Neural cell (in vitro differentiated cells): ENCODE measurements at regions not wholly inside any gene's neighbourhood (a gene's known extent, or its start where the extent isn't known, plus 50 kb on each side); places are given as distances from the start of the nearest gene placed in this dataset.

Experiments used
- H2AFZ ChIP-seq: fragments of 200-600, 300-800 bp; sonication (generic), shearing (Covaris generic); 2 replicates; pipeline ENCODE4 v1.6.0; 2014; ENCODE audit warnings: low read depth, mild to moderate bottlenecking, antibody characterized with exemption, low read length, moderate library complexity
- H3F3A ChIP-seq: fragments of 200-600 bp; shearing (Covaris generic); 2 replicates; pipeline ENCODE4 v1.6.1; 2016; ENCODE audit warnings: mild to moderate bottlenecking, moderate library complexity, mixed read lengths, antibody characterized with exemption, low read length; ENCODE audit not compliant: insufficient read depth, poor library complexity, severe bottlenecking
- H3K27ac ChIP-seq: fragments of 200-600, 300-800 bp; sonication (generic), shearing (Covaris generic); 2 replicates; pipeline ENCODE4 v1.5.1; 2014; ENCODE audit warnings: mild to moderate bottlenecking, low read length, moderate library complexity
- H3K27me3 ChIP-seq: fragments of 300-800, 200-600 bp; sonication (generic), shearing (Covaris generic); 2 replicates; pipeline ENCODE4 v1.6.0; 2014; ENCODE audit warnings: mild to moderate bottlenecking, low read depth, low read length, moderate library complexity; ENCODE audit not compliant: insufficient read depth
- H3K36me3 ChIP-seq: fragments of 300-800, 200-600 bp; sonication (generic), shearing (Covaris generic); 2 replicates; pipeline ENCODE4 v1.5.1; 2014; ENCODE audit warnings: mild to moderate bottlenecking, antibody characterized with exemption, low read length, moderate library complexity; ENCODE audit not compliant: insufficient read depth
- H3K4me2 ChIP-seq: fragments of 300-800, 200-600 bp; sonication (generic), shearing (Covaris generic); 2 replicates; pipeline ENCODE4 v1.6.0; 2014; ENCODE audit warnings: mild to moderate bottlenecking, low read length
- H3K4me3 ChIP-seq: fragments of 300-800, 200-600 bp; sonication (generic), shearing (Covaris generic); 2 replicates; pipeline ENCODE4 v1.5.1; 2014; ENCODE audit warnings: mild to moderate bottlenecking, low read length, moderate library complexity
- H3K79me2 ChIP-seq: fragments of 200-600 bp; shearing (Covaris generic); replicated peaks from 2 replicates; pipeline ENCODE4 v1.6.0; 2014; ENCODE audit warnings: mild to moderate bottlenecking, low read length, moderate library complexity; ENCODE audit not compliant: insufficient read depth
- H3K9ac ChIP-seq: fragments of 300-800, 200-600 bp; sonication (generic), shearing (Covaris generic); 2 replicates; pipeline ENCODE4 v1.6.1; 2016; ENCODE audit warnings: mild to moderate bottlenecking, low read length, mixed read lengths
- H3K9me2 ChIP-seq: fragments of 200-600 bp; shearing (Covaris generic); 2 replicates; pipeline ENCODE4 v1.6.1; 2016; ENCODE audit warnings: mild to moderate bottlenecking, low read length, mixed read lengths; ENCODE audit not compliant: insufficient read depth
- H3K9me3 ChIP-seq: fragments of 200-600, 300-800 bp; sonication (generic), shearing (Covaris generic); 2 replicates; pipeline ENCODE4 v1.6.1; 2016; ENCODE audit warnings: mild to moderate bottlenecking, mixed run types, low read length, moderate library complexity, mixed read lengths
- H4K20me1 ChIP-seq: fragments of 200-600 bp; shearing (Covaris generic); 2 replicates; pipeline ENCODE4 v1.6.1; 2016; ENCODE audit warnings: mild to moderate bottlenecking, mixed run types; ENCODE audit not compliant: insufficient read depth
- EP300 ChIP-seq: fragments of 450-650 bp; conservative IDR thresholded peaks from 2 replicates; pipeline ENCODE4 v1.6.1; 2014; ENCODE audit warnings: antibody characterized with exemption, mild to moderate bottlenecking, moderate library complexity; ENCODE audit not compliant: poor library complexity, severe bottlenecking
- EZH2 ChIP-seq: fragments of 200-600, 300-800 bp; shearing (Covaris generic), sonication (generic); IDR thresholded peaks from 2 replicates; pipeline ENCODE4 v1.6.1; 2014; ENCODE audit warnings: antibody characterized with exemption, low read length, borderline replicate concordance, mild to moderate bottlenecking; ENCODE audit not compliant: insufficient read depth, poor library complexity, severe bottlenecking
- MXI1 ChIP-seq: fragments of 450-650 bp; conservative IDR thresholded peaks from 2 replicates; pipeline ENCODE4 v1.6.1; 2014; ENCODE audit warnings: antibody characterized with exemption, mild to moderate bottlenecking; ENCODE audit not compliant: poor library complexity, severe bottlenecking
- POLR2AphosphoS5 ChIP-seq: IDR thresholded peaks from 2 replicates; pipeline ENCODE4 v1.6.1; 2012
- RAD21 ChIP-seq: fragments of 450-650 bp; conservative IDR thresholded peaks from 2 replicates; pipeline ENCODE4 v1.6.1; 2014; ENCODE audit warnings: antibody characterized with exemption, mild to moderate bottlenecking, moderate library complexity
- REST ChIP-seq: IDR thresholded peaks from 2 replicates; pipeline ENCODE4 v1.6.1; 2012; ENCODE audit warnings: borderline replicate concordance
- SMC3 ChIP-seq: fragments of 450-650 bp; conservative IDR thresholded peaks from 2 replicates; pipeline ENCODE4 v1.6.1; 2014; ENCODE audit warnings: antibody characterized with exemption, mild to moderate bottlenecking, moderate library complexity; ENCODE audit not compliant: poor library complexity
- TAF1 ChIP-seq: IDR thresholded peaks from 2 replicates; pipeline ENCODE4 v1.6.1; 2012; ENCODE audit warnings: low read depth
- TF ChIP-seq, protein P1 (sequence below): fragments of 450-650 bp; IDR thresholded peaks from 2 replicates; pipeline ENCODE4 v1.5.1; 2014; ENCODE audit warnings: antibody characterized with exemption, mild to moderate bottlenecking, moderate library complexity; ENCODE audit not compliant: poor library complexity, severe bottlenecking

GRCh38 chr22:22979121-22979724, 91.1 kb upstream of the GNAZ start:
- Histone ChIP-seq H3F3A (no peaks in the 10 kb centered on the region), H4K20me1 (no peaks in the 10 kb centered on the region), H3K27ac (no peak overlapping the region), H3K79me2 (no peaks in the 10 kb centered on the region), H3K4me2 (no peak overlapping the region), H3K4me3 (no peak overlapping the region), H3K9me2 (no peaks in the 10 kb centered on the region), H3K36me3 (no peaks in the 10 kb centered on the region), H3K9me3 (peaks cover 17% of the 10 kb centered on the region), H3K27me3 (no peaks in the 10 kb centered on the region), H3K9ac (no peak overlapping the region), H2AFZ (no peak overlapping the region)
- TF ChIP-seq RAD21, result no peak
- TF ChIP-seq EP300, result no peak
- TF ChIP-seq SMC3, result no peak
- TF ChIP-seq EZH2, result no peak
- TF ChIP-seq REST, result no peak
- TF ChIP-seq TAF1, result no peak
- TF ChIP-seq POLR2AphosphoS5, result no peak
- TF ChIP-seq, protein P1, sequence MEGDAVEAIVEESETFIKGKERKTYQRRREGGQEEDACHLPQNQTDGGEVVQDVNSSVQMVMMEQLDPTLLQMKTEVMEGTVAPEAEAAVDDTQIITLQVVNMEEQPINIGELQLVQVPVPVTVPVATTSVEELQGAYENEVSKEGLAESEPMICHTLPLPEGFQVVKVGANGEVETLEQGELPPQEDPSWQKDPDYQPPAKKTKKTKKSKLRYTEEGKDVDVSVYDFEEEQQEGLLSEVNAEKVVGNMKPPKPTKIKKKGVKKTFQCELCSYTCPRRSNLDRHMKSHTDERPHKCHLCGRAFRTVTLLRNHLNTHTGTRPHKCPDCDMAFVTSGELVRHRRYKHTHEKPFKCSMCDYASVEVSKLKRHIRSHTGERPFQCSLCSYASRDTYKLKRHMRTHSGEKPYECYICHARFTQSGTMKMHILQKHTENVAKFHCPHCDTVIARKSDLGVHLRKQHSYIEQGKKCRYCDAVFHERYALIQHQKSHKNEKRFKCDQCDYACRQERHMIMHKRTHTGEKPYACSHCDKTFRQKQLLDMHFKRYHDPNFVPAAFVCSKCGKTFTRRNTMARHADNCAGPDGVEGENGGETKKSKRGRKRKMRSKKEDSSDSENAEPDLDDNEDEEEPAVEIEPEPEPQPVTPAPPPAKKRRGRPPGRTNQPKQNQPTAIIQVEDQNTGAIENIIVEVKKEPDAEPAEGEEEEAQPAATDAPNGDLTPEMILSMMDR, result no peak
- no peak for TF ChIP-seq MXI1

GRCh38 chr22:22979954-22980353, 90.4 kb upstream of the GNAZ start:
- no peak for TF ChIP-seq MXI1
- TF ChIP-seq REST, result no peak
- TF ChIP-seq EZH2, result no peak
- TF ChIP-seq, protein P1, result no peak
- no peak for TF ChIP-seq RAD21
- TF ChIP-seq EP300, result no peak
- no peak for TF ChIP-seq TAF1
- no peak for TF ChIP-seq SMC3
- no peak for TF ChIP-seq POLR2AphosphoS5

More at GRCh38 chr22:22979954-22980353, 90.4 kb upstream of the GNAZ start:
- Histone ChIP-seq H3K9me2 (no peaks in the 10 kb centered on the region), H3K27ac (no peak overlapping the region), H3K4me2 (no peak overlapping the region), H3K79me2 (no peaks in the 10 kb centered on the region), H3K36me3 (no peaks in the 10 kb centered on the region), H2AFZ (no peak overlapping the region), H3K9ac (no peak overlapping the region), H3K4me3 (no peak overlapping the region), H3K27me3 (no peaks in the 10 kb centered on the region), H3K9me3 (peaks cover 17% of the 10 kb centered on the region), H4K20me1 (no peaks in the 10 kb centered on the region), H3F3A (no peaks in the 10 kb centered on the region)
